ENCODE measurements at regions not wholly inside any gene's neighbourhood (a gene's known extent, or its start where the extent isn't known, plus 50 kb on each side); places are given as distances from the start of the nearest gene placed in this dataset.

DNA sequence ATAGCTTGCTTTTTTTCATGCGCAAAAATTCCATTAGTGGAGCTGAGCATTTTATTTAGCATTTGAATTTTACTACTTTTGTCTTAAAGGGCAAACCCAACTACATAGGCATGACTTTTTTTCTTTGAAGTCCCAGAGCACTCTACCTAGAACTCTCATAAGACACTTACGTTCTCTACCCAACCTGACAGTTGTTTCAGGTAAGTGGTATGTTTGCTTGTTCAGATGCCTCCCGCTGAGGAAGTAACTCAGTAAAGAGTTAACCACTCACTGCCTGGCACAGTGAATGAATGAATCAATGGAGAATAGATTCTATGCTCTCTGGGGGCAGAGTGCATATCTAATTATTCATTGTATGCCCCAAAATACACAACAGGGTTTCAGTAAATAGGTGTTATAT lies 212.3 kb upstream of the PRDM1 start:
- TF ChIP-seq, protein P1, sequence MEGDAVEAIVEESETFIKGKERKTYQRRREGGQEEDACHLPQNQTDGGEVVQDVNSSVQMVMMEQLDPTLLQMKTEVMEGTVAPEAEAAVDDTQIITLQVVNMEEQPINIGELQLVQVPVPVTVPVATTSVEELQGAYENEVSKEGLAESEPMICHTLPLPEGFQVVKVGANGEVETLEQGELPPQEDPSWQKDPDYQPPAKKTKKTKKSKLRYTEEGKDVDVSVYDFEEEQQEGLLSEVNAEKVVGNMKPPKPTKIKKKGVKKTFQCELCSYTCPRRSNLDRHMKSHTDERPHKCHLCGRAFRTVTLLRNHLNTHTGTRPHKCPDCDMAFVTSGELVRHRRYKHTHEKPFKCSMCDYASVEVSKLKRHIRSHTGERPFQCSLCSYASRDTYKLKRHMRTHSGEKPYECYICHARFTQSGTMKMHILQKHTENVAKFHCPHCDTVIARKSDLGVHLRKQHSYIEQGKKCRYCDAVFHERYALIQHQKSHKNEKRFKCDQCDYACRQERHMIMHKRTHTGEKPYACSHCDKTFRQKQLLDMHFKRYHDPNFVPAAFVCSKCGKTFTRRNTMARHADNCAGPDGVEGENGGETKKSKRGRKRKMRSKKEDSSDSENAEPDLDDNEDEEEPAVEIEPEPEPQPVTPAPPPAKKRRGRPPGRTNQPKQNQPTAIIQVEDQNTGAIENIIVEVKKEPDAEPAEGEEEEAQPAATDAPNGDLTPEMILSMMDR (IDR thresholded peaks at IDR 0.05): no peak
- no peak for TF ChIP-seq POLR2A (IDR thresholded peaks at IDR 0.05)
- Histone ChIP-seq H3K4me1 (peaks cover 8% of the 10 kb centered on the region), H3K4me3 (no peak overlapping the region), H3K27ac (no peak overlapping the region), H3K27me3 (no peaks in the 10 kb centered on the region), H3K9me3 (no peaks in the 10 kb centered on the region), H3K36me3 (replicated peaks in 1 of 2; ENCODE audit: insufficient read depth in 1 of 2, low read depth in 2 of 2) (no peaks in the 10 kb centered on the region)
- no peak for ATAC-seq
- no peak for DNase-seq
- intact Hi-C loops (cut with DNase I): no loop called here
- 38 to 48% methylated on average over 3 of the region's 3 CpGs for WGBS, 2 donors

DNA sequence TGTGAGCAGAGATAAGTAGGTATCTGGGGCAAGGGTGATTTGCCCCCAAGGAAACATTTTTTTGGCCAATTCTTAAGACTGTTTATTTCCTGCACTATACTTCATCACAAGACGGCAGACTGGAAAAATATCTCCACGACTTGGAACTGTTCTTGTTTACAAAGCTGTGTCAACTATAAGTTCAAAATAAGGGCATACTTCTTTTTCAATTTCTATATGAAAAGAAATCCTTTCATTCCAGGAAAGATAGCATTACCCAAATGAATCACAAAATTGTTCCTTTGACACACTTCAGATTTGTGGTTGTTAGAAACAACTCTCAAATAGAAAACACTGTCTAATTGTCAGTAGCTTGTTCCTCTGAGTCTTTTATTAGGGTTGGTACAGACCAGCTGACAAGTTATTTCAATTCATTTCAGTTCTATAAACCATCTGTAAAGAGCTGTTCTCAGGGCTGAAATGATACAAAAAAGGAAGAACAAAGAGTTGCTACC lies 212.9 kb upstream of the PRDM1 start:
- 3 to 9% methylated on average over 2 of the region's 2 CpGs for WGBS, 2 donors
- intact Hi-C loops (cut with DNase I): no loop called here

DNA sequence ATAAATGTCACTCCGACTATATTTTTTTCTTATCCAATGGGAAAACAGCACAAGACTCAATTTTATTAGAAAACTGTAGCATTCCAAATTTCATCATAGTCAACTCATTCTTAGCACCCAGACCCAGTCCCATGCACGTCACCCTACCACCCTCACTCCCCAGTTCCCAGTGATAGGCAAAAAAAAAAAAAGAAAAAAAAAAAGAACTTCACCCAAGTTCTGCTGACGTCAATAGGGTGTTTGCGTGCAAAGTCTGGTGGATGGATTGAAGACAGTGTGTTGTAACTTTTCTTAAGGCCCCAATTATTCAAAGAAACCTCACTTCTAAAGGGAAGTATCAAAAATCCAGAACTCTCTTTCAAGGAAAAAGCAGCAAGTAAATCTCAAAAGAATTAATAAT lies 213.9 kb upstream of the PRDM1 start:
- intact Hi-C loops (cut with DNase I): no loop called here
- no peak for TF ChIP-seq POLR2A (IDR thresholded peaks at IDR 0.05)
- TF ChIP-seq, protein P1 (IDR thresholded peaks at IDR 0.05): no peak
- Histone ChIP-seq H3K36me3 (replicated peaks in 1 of 2; ENCODE audit: insufficient read depth in 1 of 2, low read depth in 2 of 2) (no peaks in the 10 kb centered on the region), H3K4me3 (no peak overlapping the region), H3K27me3 (no peaks in the 10 kb centered on the region), H3K9me3 (no peaks in the 10 kb centered on the region), H3K27ac (peak overlapping the region in 1 of 4 donors; percentile 18), H3K4me1 (peaks cover 8% of the 10 kb centered on the region)
- DNase-seq (peak in 1 of 4 donors; percentile 69), ATAC-seq (no peak)
- 70 to 82% methylated on average over 4 of the region's 4 CpGs for WGBS, 2 donors

More for the DNA sequence above, 212.9 kb upstream of the PRDM1 start:
- TF ChIP-seq, protein P1 (IDR thresholded peaks at IDR 0.05): no peak
- no peak for TF ChIP-seq POLR2A (IDR thresholded peaks at IDR 0.05)
- Histone ChIP-seq H3K9me3 (no peaks in the 10 kb centered on the region), H3K36me3 (replicated peaks in 1 of 2; ENCODE audit: insufficient read depth in 1 of 2, low read depth in 2 of 2) (no peaks in the 10 kb centered on the region), H3K27me3 (no peaks in the 10 kb centered on the region), H3K4me3 (no peak overlapping the region), H3K27ac (no peak overlapping the region), H3K4me1 (peaks cover 8% of the 10 kb centered on the region)
- ATAC-seq (no peak), DNase-seq (no peak)

DNA sequence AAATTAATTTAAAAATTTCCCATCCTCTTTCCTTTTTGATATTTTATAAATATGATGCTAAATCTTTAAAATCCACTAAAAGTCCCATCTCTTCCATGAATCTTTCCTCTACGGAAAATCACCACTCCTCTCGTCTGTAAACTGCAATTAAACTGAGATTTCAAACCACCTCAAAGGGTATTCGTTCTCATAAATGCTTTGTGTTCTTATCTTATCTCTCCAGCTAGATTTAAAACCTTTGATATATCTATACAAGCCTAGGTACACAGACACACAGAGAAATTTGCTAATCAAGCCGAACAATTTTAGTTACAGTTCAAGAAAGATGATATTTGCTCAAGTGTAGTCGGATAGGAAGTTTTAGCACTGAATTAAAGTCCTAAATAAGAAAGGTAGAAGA lies 214.6 kb upstream of the PRDM1 start:
- no peak for ATAC-seq
- no peak overlapping the region for H3K27ac ChIP-seq
- no peaks in the 10 kb centered on the region for H3K27me3 ChIP-seq
- no peaks in the 10 kb centered on the region for H3K9me3 ChIP-seq
- no peaks in the 10 kb centered on the region for H3K36me3 ChIP-seq (replicated peaks in 1 of 2; ENCODE audit: insufficient read depth in 1 of 2, low read depth in 2 of 2)
- DNase-seq: no peak
- intact Hi-C loops (cut with DNase I): no loop called here
- 44 to 51% methylated on average over 5 of the region's 5 CpGs for WGBS, 2 donors
- peaks cover 8% of the 10 kb centered on the region for H3K4me1 ChIP-seq
- H3K4me3 ChIP-seq: no peak overlapping the region
- TF ChIP-seq, protein P1 (IDR thresholded peaks at IDR 0.05): no peak
- TF ChIP-seq POLR2A (IDR thresholded peaks at IDR 0.05): no peak

DNA sequence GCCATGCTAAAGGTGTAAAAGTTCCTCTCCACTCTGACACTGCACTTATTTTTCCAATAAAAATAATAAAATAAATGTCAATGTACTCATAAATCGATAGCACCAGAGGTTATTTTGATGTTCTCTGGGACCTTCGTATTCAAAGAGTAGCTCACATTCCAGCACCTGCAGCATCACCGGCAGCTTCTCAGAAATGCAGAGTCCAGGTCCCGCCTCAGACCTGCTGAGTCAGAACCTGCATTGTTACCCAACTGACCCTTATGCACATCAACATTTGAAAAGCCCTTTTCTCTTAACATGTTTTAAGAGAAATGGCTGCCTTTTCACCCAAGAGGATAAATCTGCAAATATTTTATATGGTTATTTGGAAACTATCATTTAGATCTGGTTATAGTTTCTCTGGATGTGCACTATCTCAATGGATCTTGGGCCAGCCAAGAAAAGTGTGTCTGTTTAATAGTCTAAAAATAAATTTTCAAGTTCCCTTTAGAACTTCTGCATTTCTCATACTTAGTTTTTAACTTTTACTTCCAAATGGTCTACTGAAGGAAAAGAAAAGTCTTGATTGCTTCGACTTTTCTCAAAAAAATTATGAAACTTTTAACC lies 216.2 kb upstream of the PRDM1 start:
- no peaks in the 10 kb centered on the region for H3K27me3 ChIP-seq
- H3K36me3 ChIP-seq (replicated peaks in 1 of 2; ENCODE audit: insufficient read depth in 1 of 2, low read depth in 2 of 2): no peaks in the 10 kb centered on the region
- DNase-seq (no peak), ATAC-seq (no peak)
- peaks cover 8% of the 10 kb centered on the region for H3K4me1 ChIP-seq
- peak overlapping the region in 1 of 4 donors; percentile 37 for H3K27ac ChIP-seq
- no peak overlapping the region for H3K4me3 ChIP-seq
- no peak for TF ChIP-seq POLR2A (IDR thresholded peaks at IDR 0.05)
- TF ChIP-seq, protein P1 (IDR thresholded peaks at IDR 0.05): no peak
- 62 to 83% methylated on average over 5 of the region's 5 CpGs for WGBS, 2 donors
- no peaks in the 10 kb centered on the region for H3K9me3 ChIP-seq
- intact Hi-C loops (cut with DNase I): no loop called here

All from body of pancreas (tissue), 4 donors.